ENCODE measurements at regions not wholly inside any gene's neighbourhood (a gene's known extent, or its start where the extent isn't known, plus 50 kb on each side); places are given as distances from the start of the nearest gene placed in this dataset.

DNA sequence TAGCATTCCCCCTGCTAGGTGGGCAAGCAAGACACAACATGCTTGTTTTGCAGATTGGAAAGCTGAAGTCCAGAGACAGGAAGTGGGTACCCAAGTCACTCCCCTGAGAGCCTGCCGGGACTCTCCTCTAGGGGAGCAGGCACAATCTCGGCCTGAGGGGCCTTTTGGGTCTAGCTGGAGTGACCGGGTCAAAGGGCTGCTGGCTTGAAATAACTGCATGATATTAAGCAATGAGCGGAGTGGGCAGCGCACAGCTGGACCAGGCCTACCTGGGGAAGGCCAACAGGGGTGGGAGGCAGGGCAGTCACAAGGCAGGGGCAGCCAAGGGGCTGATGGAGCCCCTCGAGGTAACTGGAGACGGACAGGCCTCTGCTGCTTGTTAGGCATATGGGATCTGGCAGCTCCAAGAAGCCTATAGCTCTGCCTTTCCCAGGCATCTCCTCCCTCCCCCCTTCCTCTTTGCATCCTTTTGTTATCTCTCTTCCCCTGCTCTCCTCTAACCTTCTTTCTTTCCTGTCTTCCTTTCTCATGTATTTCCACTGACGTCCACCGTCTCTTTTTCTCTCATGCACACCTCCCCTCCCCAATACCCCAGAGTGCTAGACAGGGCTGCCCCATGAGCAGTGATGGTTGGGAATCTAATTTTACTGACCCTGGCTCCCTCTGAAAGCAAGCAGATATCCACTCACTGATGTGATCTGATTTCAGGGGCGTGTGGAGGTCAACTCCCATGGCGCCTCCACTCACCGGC, 237.5 kb downstream of the LOXHD1 start:
- Histone ChIP-seq H3K36me3 (no peaks in the 10 kb centered on the region), H3K4me3 (no peak overlapping the region), H3K4me1 (peaks cover 3 to 34% (median 22%) of the 10 kb centered on the region in 6 donors), H3K9me3 (no peaks in the 10 kb centered on the region), H3K27ac (peak overlapping the region in 2 of 8 donors; percentile 0 to 36), H3K27me3 (replicated peaks in 1 of 7) (no peaks in the 10 kb centered on the region)
- TF ChIP-seq, protein P1, sequence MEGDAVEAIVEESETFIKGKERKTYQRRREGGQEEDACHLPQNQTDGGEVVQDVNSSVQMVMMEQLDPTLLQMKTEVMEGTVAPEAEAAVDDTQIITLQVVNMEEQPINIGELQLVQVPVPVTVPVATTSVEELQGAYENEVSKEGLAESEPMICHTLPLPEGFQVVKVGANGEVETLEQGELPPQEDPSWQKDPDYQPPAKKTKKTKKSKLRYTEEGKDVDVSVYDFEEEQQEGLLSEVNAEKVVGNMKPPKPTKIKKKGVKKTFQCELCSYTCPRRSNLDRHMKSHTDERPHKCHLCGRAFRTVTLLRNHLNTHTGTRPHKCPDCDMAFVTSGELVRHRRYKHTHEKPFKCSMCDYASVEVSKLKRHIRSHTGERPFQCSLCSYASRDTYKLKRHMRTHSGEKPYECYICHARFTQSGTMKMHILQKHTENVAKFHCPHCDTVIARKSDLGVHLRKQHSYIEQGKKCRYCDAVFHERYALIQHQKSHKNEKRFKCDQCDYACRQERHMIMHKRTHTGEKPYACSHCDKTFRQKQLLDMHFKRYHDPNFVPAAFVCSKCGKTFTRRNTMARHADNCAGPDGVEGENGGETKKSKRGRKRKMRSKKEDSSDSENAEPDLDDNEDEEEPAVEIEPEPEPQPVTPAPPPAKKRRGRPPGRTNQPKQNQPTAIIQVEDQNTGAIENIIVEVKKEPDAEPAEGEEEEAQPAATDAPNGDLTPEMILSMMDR (IDR thresholded peaks at IDR 0.05 in 8 of 11, conservative IDR thresholded peaks at IDR 0.05 in 3 of 11), result no peak
- TF ChIP-seq POLR2AphosphoS5 (IDR thresholded peaks at IDR 0.05), result no peak
- TF ChIP-seq POLR2A (IDR thresholded peaks at IDR 0.05), result no peak
- 67 to 76% (median 70%) methylated on average over 12 of the region's 12 CpGs for WGBS, 5 donors
- DNase-seq, result no peak
- intact Hi-C loops (cut with DNase I; ENCODE audit: low total_unique reads), result no loop called here

DNA sequence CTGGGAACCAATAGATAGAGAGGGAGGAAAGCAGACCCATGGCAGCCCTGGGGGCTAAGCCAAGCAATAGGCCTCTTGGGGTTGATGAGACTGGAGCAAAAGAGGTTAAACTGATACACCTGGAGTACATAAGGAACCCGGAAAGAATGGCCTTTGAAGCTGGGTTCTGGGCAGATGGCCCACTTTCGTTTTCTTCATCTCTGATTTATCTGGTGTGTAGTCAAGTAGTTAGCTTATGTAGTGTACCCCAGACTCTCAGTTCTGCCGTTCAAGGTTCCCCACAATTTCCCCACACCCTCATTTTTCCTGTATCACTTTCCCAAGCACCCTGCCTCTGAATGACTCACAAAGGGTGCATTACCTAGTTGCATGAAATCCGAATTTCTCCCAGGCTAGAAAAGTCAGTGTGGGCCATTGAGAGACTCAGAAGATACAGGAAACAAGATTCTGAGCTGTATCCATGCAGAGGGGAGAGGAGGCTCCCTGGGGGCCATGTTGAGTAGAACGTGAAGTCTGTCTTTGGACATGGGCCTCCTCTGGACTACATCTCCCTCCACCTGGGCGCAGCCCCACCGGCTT, 235.0 kb downstream of the LOXHD1 start:
- Histone ChIP-seq H3K9me3 (no peaks in the 10 kb centered on the region), H3K27ac (no peak overlapping the region), H3K27me3 (replicated peaks in 1 of 7) (no peaks in the 10 kb centered on the region), H3K36me3 (no peaks in the 10 kb centered on the region), H3K4me3 (no peak overlapping the region), H3K4me1 (peaks cover 0 to 15% (median 10%) of the 10 kb centered on the region in 6 donors)
- 71 to 89% (median 85%) methylated on average over 7 of the region's 7 CpGs for WGBS, 5 donors
- no peak for DNase-seq
- no peak for TF ChIP-seq POLR2AphosphoS5 (IDR thresholded peaks at IDR 0.05)
- TF ChIP-seq, protein P1 (IDR thresholded peaks at IDR 0.05 in 8 of 11, conservative IDR thresholded peaks at IDR 0.05 in 3 of 11), result no peak
- no peak for TF ChIP-seq POLR2A (IDR thresholded peaks at IDR 0.05)
- intact Hi-C loops (cut with DNase I; ENCODE audit: low total_unique reads), result no loop called here

DNA sequence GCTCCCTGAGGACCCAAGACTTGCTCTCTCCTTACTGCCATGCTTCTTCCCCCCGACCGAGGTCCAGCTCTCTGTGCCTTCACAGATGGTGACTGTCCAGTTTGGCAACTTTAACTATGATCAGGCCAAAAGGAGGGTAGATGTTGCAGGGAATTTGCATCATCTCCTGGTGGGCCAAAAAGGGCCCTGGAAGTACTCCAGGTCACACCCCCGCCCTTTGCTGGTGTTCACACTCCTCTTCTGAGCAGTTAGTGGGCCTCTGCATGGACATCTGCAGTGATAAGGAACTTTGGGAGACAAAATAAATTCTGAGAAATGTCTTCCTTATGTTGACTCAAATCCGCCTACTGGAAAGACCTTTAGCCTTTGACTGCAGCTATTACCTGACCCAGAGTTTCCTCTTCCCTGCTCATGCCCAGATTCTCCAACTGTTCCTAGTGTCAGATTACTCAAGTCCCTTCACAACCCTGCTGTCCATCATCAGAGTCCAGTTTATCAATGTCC, 234.4 kb downstream of the LOXHD1 start:
- WGBS, 5 donors, result 81 to 86% (median 84%) methylated on average over 4 of the region's 4 CpGs
- TF ChIP-seq POLR2A (IDR thresholded peaks at IDR 0.05), result no peak
- TF ChIP-seq, protein P1 (IDR thresholded peaks at IDR 0.05 in 8 of 11, conservative IDR thresholded peaks at IDR 0.05 in 3 of 11), result no peak
- TF ChIP-seq POLR2AphosphoS5 (IDR thresholded peaks at IDR 0.05), result no peak
- no peak for DNase-seq
- Histone ChIP-seq H3K9me3 (no peaks in the 10 kb centered on the region), H3K27ac (no peak overlapping the region), H3K27me3 (replicated peaks in 1 of 7) (no peaks in the 10 kb centered on the region), H3K36me3 (no peaks in the 10 kb centered on the region), H3K4me1 (peaks cover 0 to 15% (median 10%) of the 10 kb centered on the region in 6 donors), H3K4me3 (no peak overlapping the region)
- intact Hi-C loops (cut with DNase I; ENCODE audit: low total_unique reads), result no loop called here

GRCh38 chr18:46423226-46423805, 233.7 kb downstream of the LOXHD1 start:
- peaks cover 0 to 13% (median 9%) of the 10 kb centered on the region in 6 donors for H3K4me1 ChIP-seq
- H3K36me3 ChIP-seq, result no peaks in the 10 kb centered on the region
- TF ChIP-seq, protein P1 (IDR thresholded peaks at IDR 0.05 in 8 of 11, conservative IDR thresholded peaks at IDR 0.05 in 3 of 11), result no peak
- TF ChIP-seq POLR2A (IDR thresholded peaks at IDR 0.05) (no peak), POLR2AphosphoS5 (IDR thresholded peaks at IDR 0.05) (no peak)
- intact Hi-C loops (cut with DNase I; ENCODE audit: low total_unique reads), result no loop called here
- no peaks in the 10 kb centered on the region for H3K27me3 ChIP-seq (replicated peaks in 1 of 7)
- H3K9me3 ChIP-seq, result no peaks in the 10 kb centered on the region
- H3K4me3 ChIP-seq, result no peak overlapping the region
- no peak for DNase-seq
- no peak overlapping the region for H3K27ac ChIP-seq
- WGBS, 5 donors, result 88 to 98% (median 91%) methylated on average over 4 of the region's 4 CpGs

All from spleen (tissue), 11 donors.